Sigmoid colon (tissue), 6 donors: ENCODE measurements at regions not wholly inside any gene's neighbourhood (a gene's known extent, or its start where the extent isn't known, plus 50 kb on each side); places are given as distances from the start of the nearest gene placed in this dataset.

Experiments
- DNase-seq: peaks from one replicate; pipeline ENCODE4 v3.0.0-alpha.2; 2019
- H3K27ac ChIP-seq, 4 donors: fragments of 200-600 bp; sonication (generic); one replicate each; pipeline ENCODE4 v1.5.1; 2016 to 2019; ENCODE audit warnings: mild to moderate bottlenecking in 1 of 4
- H3K27me3 ChIP-seq, 3 donors: fragments of 200-600 bp; sonication (generic); one replicate each; pipeline ENCODE4 v1.5.1; 2019; ENCODE audit warnings: mild to moderate bottlenecking in 1 of 3
- H3K36me3 ChIP-seq, 4 donors: fragments of 200-600 bp; sonication (generic); one replicate each; pipeline ENCODE4 v1.5.1; 2016 to 2019
- H3K4me1 ChIP-seq, 4 donors: fragments of 200-600 bp; sonication (generic); one replicate each; pipeline ENCODE4 v1.5.1; 2017 to 2019
- H3K4me3 ChIP-seq, 4 donors: fragments of 200-600 bp; sonication (generic); one replicate each; pipeline ENCODE4 v1.5.1; 2017 to 2019; ENCODE audit warnings: mild to moderate bottlenecking in 2 of 4, moderate library complexity in 1 of 4
- H3K9me3 ChIP-seq, 4 donors: fragments of 200-600 bp in 3 of 4; sonication (generic) in 3 of 4; one replicate each; pipeline versions ENCODE4 v1.5.1 to v1.6.1; 2013 to 2019
- EP300 ChIP-seq, 4 donors: sonication (generic); formaldehyde crosslinking; IDR thresholded peaks; one replicate each; pipeline ENCODE4 v1.6.1; 2017; ENCODE audit warnings: antibody characterized with exemption in 4 of 4
- POLR2A ChIP-seq, 2 donors: fragments of 450-650 bp; IDR thresholded peaks; one replicate each; pipeline ENCODE4 v1.6.1; 2016; ENCODE audit warnings: antibody characterized with exemption in 2 of 2, mild to moderate bottlenecking in 2 of 2, moderate library complexity in 2 of 2
- POLR2AphosphoS5 ChIP-seq, 4 donors: sonication (generic); formaldehyde crosslinking; IDR thresholded peaks; one replicate each; pipeline ENCODE4 v1.6.1; 2017; ENCODE audit warnings: antibody characterized with exemption in 4 of 4
- WGBS, 2 donors: extraction: QIAGEN DNeasy Blood & Tissue Kit; methylation state at CpG; one replicate each; pipeline ENCODE4 v1.1.7; 2013; 5-methylcytosine and 5-hydroxymethylcytosine counted together
- intact Hi-C: fragments of 100-400 bp; cut with DNase I; formaldehyde crosslinking; loops from one replicate; pipeline ENCODE4 v1.15.1; 2023
- TF ChIP-seq, protein P1 (sequence below), 4 experiments: fragments of 450-650 bp in 3 of 4; fragments of 200-600 bp in 1 of 4; IDR thresholded peaks; one replicate each; pipeline ENCODE4 v1.5.1; 2016 to 2019; ENCODE audit warnings: antibody characterized with exemption in 4 of 4, mild to moderate bottlenecking in 3 of 4, moderate library complexity in 2 of 4
- donor health status: healthy with polysubstance abuse.
- donor health status: healthy.

DNA sequence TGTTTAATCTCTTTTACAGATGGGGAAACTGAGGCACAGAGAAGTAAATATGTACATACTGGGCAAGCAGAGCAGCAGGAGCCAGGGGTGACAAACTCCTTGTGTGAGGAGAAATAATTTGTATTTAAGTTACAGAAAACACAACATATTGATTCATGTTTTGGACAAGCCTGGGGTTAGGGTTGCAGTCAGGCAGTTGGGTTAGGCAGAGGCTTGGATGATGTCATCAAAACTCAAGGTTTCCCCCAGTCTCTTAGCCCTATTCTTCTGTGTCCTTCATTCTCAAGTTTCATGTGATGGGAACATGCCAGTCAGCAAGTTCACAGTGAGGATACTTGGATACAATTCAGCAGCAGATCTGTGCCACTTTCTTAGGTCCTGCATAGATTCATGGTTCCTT is 181.4 kb downstream of the CXCL12 start:
- TF ChIP-seq POLR2AphosphoS5 (IDR thresholded peaks at IDR 0.05), result no peak
- TF ChIP-seq EP300 (IDR thresholded peaks at IDR 0.05), result no peak
- TF ChIP-seq POLR2A (IDR thresholded peaks at IDR 0.05), result no peak
- TF ChIP-seq, protein P1, sequence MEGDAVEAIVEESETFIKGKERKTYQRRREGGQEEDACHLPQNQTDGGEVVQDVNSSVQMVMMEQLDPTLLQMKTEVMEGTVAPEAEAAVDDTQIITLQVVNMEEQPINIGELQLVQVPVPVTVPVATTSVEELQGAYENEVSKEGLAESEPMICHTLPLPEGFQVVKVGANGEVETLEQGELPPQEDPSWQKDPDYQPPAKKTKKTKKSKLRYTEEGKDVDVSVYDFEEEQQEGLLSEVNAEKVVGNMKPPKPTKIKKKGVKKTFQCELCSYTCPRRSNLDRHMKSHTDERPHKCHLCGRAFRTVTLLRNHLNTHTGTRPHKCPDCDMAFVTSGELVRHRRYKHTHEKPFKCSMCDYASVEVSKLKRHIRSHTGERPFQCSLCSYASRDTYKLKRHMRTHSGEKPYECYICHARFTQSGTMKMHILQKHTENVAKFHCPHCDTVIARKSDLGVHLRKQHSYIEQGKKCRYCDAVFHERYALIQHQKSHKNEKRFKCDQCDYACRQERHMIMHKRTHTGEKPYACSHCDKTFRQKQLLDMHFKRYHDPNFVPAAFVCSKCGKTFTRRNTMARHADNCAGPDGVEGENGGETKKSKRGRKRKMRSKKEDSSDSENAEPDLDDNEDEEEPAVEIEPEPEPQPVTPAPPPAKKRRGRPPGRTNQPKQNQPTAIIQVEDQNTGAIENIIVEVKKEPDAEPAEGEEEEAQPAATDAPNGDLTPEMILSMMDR (IDR thresholded peaks at IDR 0.05), result no peak
- Histone ChIP-seq H3K27ac (no peak overlapping the region), H3K4me3 (no peak overlapping the region), H3K36me3 (no peaks in the 10 kb centered on the region), H3K4me1 (no peaks in the 10 kb centered on the region), H3K27me3 (no peaks in the 10 kb centered on the region), H3K9me3 (no peaks in the 10 kb centered on the region)
- intact Hi-C loops, result no loop called here
- DNase-seq, result no peak

DNA sequence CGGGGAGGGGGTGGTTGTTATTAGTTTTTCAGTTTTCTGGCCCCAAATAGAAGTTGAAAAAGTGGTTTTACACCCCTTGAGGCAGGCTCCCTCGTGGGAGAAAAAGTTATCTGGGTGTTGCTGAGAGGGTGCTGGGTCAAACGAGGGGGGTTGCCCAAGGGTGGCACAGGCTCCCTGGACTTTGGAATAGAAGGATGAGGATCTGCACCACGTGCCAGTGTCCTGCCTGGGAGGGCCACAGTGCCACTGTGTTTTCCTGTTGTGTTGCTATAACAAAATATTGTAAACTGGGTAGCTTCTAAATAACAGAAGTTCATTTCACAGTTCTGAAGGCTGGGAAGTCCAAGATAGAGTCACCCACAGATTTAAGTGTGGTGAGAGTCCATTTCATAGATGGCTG is 181.9 kb downstream of the CXCL12 start:
- DNase-seq, result no peak
- Histone ChIP-seq H3K4me3 (no peak overlapping the region), H3K4me1 (no peaks in the 10 kb centered on the region), H3K27ac (no peak overlapping the region), H3K36me3 (no peaks in the 10 kb centered on the region), H3K9me3 (no peaks in the 10 kb centered on the region), H3K27me3 (no peaks in the 10 kb centered on the region)
- intact Hi-C loops, result no loop called here
- 32 to 64% methylated on average over 4 of the region's 4 CpGs for WGBS, 2 donors
- no peak for TF ChIP-seq POLR2A (IDR thresholded peaks at IDR 0.05)
- TF ChIP-seq POLR2AphosphoS5 (IDR thresholded peaks at IDR 0.05), result no peak
- no peak for TF ChIP-seq EP300 (IDR thresholded peaks at IDR 0.05)
- TF ChIP-seq, protein P1 (IDR thresholded peaks at IDR 0.05), result no peak

DNA sequence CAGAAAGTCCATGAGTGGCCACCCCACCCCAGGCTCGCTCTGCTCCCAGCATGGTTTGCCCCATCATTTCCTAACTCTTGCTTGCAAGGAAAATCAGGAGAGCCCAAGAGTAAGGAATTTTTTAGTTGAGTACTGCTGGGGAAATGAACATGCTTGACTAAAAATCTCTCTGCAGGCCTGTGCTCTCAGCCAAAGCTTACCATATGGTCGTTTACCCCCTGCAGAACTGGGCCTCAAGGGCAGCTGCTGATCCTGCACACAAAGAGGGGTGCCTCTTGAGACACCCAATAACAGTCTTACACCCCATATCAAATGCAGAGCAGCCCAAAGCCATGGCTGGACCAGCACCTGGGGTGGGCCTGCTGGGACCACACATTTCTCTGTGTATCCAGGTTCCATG is 183.2 kb downstream of the CXCL12 start:
- no peaks in the 10 kb centered on the region for H3K36me3 ChIP-seq
- no peak overlapping the region for H3K4me3 ChIP-seq
- no peaks in the 10 kb centered on the region for H3K4me1 ChIP-seq
- H3K27me3 ChIP-seq, result no peaks in the 10 kb centered on the region
- TF ChIP-seq EP300 (IDR thresholded peaks at IDR 0.05), result no peak
- no peak for TF ChIP-seq POLR2AphosphoS5 (IDR thresholded peaks at IDR 0.05)
- TF ChIP-seq, protein P1 (IDR thresholded peaks at IDR 0.05), result no peak
- TF ChIP-seq POLR2A (IDR thresholded peaks at IDR 0.05), result no peak
- no peaks in the 10 kb centered on the region for H3K9me3 ChIP-seq
- intact Hi-C loops, result no loop called here
- no peak for DNase-seq
- no peak overlapping the region for H3K27ac ChIP-seq
- WGBS, 2 donors, result 57 to 74% methylated on average over 2 of the region's 2 CpGs

DNA sequence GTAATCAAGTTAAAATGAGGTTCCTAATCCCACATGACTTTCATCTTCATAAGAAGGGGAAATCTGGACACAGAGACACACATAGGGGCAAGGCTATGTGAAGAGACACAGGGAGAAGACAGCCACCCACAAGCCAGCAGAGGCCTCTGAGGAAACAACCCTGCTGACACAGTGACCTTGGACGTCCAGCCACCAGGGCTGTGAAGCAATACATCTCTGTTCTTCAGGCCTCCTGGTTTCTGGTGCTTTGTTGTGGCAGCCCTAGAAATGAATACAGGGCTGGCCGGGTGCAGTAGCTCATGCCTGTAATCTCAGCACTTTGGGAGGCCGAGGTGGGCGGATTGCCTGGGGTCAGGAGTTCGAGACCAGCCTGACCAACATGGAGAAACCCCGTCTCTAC is 183.9 kb downstream of the CXCL12 start:
- Histone ChIP-seq H3K4me3 (no peak overlapping the region), H3K4me1 (peaks cover 0 to 4% (median 1%) of the 10 kb centered on the region in 4 donors), H3K9me3 (no peaks in the 10 kb centered on the region), H3K27ac (no peak overlapping the region), H3K36me3 (no peaks in the 10 kb centered on the region), H3K27me3 (no peaks in the 10 kb centered on the region)
- TF ChIP-seq POLR2AphosphoS5 (IDR thresholded peaks at IDR 0.05), result no peak
- TF ChIP-seq, protein P1 (IDR thresholded peaks at IDR 0.05), result no peak
- TF ChIP-seq POLR2A (IDR thresholded peaks at IDR 0.05), result no peak
- no peak for TF ChIP-seq EP300 (IDR thresholded peaks at IDR 0.05)
- DNase-seq, result no peak
- intact Hi-C loops, result no loop called here
- WGBS, 2 donors, result 88 to 91% methylated on average over 6 of the region's 6 CpGs

DNA sequence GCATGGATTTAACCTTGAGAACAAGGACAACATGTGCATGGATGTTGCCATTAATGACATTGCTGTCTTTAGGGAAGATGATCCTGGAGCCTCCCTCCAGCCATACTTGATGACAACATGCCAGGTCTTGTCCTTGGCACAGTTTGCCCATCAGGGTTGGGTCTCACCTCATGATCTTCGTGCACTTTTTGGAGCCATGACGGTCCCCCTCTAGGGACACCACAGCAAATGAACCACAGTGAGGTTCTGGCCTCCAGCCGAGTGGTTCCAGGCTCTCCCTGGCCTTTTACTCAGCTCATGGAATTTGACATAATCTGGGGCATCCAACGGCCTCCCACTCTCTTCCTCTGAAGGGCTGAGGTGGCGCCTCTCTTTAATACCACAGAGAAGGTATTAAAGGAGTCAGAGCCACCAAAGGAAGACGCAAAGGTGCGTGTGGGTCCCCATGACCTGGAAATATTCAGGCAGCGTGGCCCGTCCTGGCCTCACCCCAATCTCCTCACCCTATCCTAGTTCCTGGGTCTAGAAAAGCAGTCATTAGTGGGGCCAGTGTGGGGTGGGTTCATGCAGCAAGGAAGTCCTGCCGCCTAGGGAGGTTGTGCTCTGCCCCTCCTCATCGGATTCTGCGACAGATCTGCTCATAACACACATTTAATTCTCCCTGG is 184.8 kb downstream of the CXCL12 start:
- no peaks in the 10 kb centered on the region for H3K27me3 ChIP-seq
- no peaks in the 10 kb centered on the region for H3K36me3 ChIP-seq
- no peak overlapping the region for H3K27ac ChIP-seq
- DNase-seq, result peak; percentile 53
- 83 to 93% methylated on average over 12 of the region's 12 CpGs for WGBS, 2 donors
- no peak overlapping the region for H3K4me3 ChIP-seq
- no peak for TF ChIP-seq POLR2AphosphoS5 (IDR thresholded peaks at IDR 0.05)
- TF ChIP-seq, protein P1 (IDR thresholded peaks at IDR 0.05), result no peak
- no peak for TF ChIP-seq POLR2A (IDR thresholded peaks at IDR 0.05)
- no peak for TF ChIP-seq EP300 (IDR thresholded peaks at IDR 0.05)
- intact Hi-C loops, result no loop called here
- peaks cover 0 to 13% (median 9%) of the 10 kb centered on the region in 4 donors for H3K4me1 ChIP-seq
- H3K9me3 ChIP-seq, result no peaks in the 10 kb centered on the region
